ENCODE measurements at regions not wholly inside any gene's neighbourhood (a gene's known extent, or its start where the extent isn't known, plus 50 kb on each side); places are given as distances from the start of the nearest gene placed in this dataset.

DNA sequence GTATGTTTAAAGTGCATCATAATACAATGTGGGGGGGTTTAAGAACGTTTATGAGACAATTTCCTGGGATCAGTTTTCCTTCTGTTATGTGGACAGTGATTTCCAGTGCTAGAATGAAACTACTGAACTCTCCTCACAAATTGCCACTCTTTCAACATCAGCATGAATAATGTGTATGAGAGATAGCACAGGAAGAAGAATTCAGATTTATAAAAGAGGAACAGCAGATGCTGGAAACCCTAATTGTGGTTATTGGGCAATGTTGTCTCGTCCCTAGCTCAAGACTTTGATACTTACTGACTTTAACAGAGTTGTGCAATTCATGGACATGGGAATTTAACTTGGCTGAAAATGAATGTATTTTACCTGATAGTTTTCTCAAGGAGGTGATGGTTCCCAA is 410.8 kb upstream of the MEF2C start:
- no peak for TF ChIP-seq POLR2AphosphoS5 (IDR thresholded peaks at IDR 0.05)
- no peak for TF ChIP-seq POLR2A (IDR thresholded peaks at IDR 0.05)
